GM12872 (cell line): ENCODE measurements at regions not wholly inside any gene's neighbourhood (a gene's known extent, or its start where the extent isn't known, plus 50 kb on each side); places are given as distances from the start of the nearest gene placed in this dataset.

Source experiments
- TF ChIP-seq, protein P1 (sequence below): IDR thresholded peaks from 3 replicates; pipeline ENCODE4 v1.5.1; 2011; ENCODE audit warnings: low read depth, mild to moderate bottlenecking, low read length, moderate library complexity; ENCODE audit not compliant: insufficient read depth

DNA sequence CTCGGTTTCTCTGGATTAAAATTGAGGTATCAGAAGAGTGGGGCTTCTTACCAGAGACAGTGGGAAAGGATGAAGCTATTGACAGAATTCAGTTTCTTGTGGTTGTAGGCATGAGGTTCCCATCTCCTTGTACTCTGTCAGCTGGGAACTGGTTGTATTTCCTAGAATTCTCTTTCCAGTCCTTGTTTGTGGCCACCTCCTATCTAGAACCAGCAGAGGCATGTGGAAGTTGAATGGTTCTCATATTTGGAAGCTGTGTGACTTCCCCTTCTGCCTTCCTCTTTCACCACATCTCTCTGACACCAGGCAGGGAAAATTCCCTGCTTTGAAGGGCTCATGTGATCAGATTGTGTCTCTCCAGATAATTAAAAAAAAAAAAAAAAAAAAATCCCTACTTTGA, 457.7 kb upstream of the ADAMTS5 start:
- TF ChIP-seq, protein P1, sequence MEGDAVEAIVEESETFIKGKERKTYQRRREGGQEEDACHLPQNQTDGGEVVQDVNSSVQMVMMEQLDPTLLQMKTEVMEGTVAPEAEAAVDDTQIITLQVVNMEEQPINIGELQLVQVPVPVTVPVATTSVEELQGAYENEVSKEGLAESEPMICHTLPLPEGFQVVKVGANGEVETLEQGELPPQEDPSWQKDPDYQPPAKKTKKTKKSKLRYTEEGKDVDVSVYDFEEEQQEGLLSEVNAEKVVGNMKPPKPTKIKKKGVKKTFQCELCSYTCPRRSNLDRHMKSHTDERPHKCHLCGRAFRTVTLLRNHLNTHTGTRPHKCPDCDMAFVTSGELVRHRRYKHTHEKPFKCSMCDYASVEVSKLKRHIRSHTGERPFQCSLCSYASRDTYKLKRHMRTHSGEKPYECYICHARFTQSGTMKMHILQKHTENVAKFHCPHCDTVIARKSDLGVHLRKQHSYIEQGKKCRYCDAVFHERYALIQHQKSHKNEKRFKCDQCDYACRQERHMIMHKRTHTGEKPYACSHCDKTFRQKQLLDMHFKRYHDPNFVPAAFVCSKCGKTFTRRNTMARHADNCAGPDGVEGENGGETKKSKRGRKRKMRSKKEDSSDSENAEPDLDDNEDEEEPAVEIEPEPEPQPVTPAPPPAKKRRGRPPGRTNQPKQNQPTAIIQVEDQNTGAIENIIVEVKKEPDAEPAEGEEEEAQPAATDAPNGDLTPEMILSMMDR = no peak

DNA sequence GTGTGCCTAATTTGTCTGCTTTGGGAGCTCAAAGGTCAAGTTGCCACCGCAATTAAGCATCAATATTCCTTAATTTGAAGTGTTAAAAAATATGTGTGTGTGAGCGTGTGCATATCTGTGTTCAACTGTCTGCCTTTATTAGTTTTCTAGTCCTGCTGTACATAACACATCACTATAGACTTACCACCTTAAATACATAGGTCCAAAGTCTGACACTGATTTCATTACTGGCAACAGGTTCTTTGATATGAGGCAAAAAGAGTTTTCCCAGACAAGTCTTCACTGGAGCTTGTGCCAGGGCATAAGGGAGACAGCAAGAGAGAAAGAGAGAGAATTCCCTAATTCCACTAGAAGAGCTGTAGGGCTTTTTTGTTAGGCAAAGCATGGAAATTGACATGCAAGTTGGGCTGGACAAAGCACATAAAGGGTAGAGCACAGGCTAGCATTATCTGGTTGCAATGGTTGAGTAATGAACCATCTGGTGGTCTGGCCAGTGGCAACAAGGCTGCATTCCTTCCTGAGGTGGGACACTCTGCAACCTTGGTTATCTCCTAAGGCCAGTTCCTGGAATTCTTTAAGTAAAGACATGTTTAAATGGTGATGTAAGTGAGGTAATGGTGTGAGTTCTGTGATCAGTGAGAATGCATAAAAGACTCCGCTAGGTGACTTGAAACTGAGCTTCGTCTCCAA, 457.2 kb upstream of the ADAMTS5 start:
- TF ChIP-seq, protein P1 = no peak

DNA sequence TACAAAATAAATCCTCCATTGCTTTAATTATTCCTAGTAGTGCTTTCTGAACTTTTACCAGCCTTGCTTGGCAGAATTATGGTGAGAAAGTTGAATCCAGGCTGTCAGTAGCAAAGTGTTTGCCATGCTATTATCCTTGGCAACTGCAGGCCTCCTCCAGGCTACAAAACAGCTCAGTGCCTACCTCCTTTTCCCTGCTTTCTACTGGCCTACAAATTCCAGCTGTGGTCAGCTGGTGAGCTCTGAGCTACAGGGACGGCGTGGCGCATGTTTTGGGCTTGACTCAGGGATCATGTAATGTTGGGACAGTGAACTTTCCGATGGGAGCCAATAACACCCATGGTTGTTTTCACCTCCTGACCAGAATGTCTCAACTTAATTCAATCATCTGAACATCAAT, 456.1 kb upstream of the ADAMTS5 start:
- TF ChIP-seq, protein P1 = no peak

DNA sequence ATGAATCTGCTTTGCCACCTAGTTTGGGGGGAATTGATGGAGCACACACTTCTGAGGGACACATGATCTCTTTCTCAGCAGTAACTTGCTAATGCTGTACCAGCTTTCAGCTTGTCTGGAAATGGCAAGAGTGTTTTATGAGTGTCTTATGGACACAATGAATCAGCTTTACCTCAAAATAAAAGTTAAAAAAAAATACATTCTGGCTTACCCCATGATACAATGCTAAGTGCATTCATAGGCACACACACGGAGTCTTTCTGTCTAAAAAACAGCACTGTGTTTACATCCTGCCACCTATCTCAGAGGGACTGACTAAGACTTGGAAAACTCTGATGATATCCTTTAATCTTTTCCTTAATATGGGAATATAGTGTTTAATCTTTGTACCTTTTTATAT, 455.5 kb upstream of the ADAMTS5 start:
- TF ChIP-seq, protein P1 = no peak

DNA sequence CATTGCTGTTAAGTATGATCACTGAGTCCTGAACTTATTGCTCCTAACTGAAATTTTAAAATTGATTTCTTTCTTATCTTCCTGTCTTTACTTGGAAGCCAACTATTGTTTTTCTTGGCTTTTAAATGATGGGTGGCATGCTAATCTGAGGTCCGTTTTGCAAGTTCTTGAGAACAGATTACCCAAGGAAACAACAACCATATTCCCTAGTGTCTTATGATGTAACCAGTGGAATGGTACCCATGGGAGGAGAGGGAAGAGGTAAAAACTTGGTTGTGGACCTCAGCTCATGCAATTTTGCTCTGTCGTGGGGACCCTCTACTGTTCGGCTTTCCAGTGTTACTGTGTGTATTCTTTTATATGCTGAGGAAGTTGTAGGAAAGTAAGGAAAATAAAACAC, 454.8 kb upstream of the ADAMTS5 start:
- TF ChIP-seq, protein P1 = no peak

DNA sequence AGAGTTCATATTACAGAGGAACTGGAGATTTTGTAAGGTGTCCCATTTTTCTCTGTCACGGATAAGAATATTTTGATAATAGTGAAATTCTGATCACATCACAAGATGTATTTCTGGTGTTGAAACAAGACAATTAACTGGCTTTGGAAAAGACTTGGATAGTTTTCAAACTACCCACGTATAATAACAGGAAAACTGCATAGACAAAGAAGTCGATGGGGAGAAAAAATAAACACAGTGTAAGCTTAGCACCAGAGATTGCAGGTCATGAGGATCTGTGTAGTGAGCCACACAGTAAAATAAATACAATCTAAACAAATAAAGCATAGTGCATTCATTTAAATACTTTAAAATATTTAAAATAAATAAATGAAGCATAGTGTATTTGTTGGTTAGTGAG, 452.3 kb upstream of the ADAMTS5 start:
- TF ChIP-seq, protein P1 = no peak

DNA sequence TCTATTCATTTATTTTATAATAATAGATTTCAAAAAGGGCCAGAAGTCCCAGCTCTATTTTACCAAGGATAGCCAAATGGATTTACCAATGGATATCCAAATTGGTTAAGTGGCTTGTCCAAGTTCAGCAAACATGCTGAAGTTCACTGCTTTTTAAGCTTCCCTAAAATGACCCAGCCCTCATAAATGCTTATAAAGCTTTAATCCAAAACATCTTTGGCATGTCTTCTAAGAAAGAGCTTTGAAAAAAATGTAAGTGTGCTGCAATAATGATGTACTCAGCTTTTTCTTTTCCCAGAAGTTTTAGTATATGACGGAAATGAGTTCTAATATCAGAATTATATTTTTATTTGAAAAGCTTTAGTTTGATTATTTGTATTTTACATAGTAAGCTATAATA, 451.5 kb upstream of the ADAMTS5 start:
- TF ChIP-seq, protein P1 = no peak
